Sciatic nerve (tissue), 2 donors: ENCODE measurements at regions not wholly inside any gene's neighbourhood (a gene's known extent, or its start where the extent isn't known, plus 50 kb on each side); places are given as distances from the start of the nearest gene placed in this dataset.

Source experiments
- ATAC-seq: fragments of 200-7000 bp; cut with Tn5 transposase; one replicate; pipeline ENCODE4 v1.9.1; 2020; ENCODE audit warnings: mild to moderate bottlenecking, moderate library complexity
- DNase-seq: peaks from one replicate; pipeline ENCODE4 v3.0.0-alpha.2; 2020; ENCODE audit warnings: low spot score
- intact Hi-C: fragments of 100-400 bp; cut with DNase I; formaldehyde crosslinking; loops from one replicate; pipeline ENCODE4 v1.14.2; 2022
- donor health status: DM: no; HTN: no; CAD: no.
- donor health status: DM: no; HTN: no; CAD: no.

- no peak for DNase-seq
- intact Hi-C loops, result no loop called here
- no peak for ATAC-seq
These were observed 50.3 kb downstream of the NAV1 start for GRCh38 chr1:201589186-201589585.

- ATAC-seq, result no peak
- DNase-seq, result peak; percentile 43
- intact Hi-C loops, result no loop called here
These were observed 51.5 kb downstream of the NAV1 start for GRCh38 chr1:201590474-201590873.

- intact Hi-C loops, result no loop called here
- peak; percentile 28 for DNase-seq
These were observed 52.4 kb downstream of the NAV1 start for GRCh38 chr1:201591348-201591747.

GRCh38 chr1:201591981-201592380 lies 53.1 kb downstream of the NAV1 start:
- intact Hi-C loops, result no loop called here
- no peak for ATAC-seq

More at GRCh38 chr1:201591348-201591747, 52.4 kb downstream of the NAV1 start:
- ATAC-seq, result no peak

GRCh38 chr1:201593200-201593921 lies 54.4 kb downstream of the NAV1 start:
- no peak for DNase-seq
- intact Hi-C loops, result no loop called here
- ATAC-seq, result peak; percentile 94

More at GRCh38 chr1:201591981-201592380, 53.1 kb downstream of the NAV1 start:
- no peak for DNase-seq

- intact Hi-C loops, result no loop called here
- DNase-seq (no peak), ATAC-seq (no peak)
These were observed 55.8 kb downstream of the NAV1 start for GRCh38 chr1:201594575-201595245.

GRCh38 chr1:201595381-201595780 lies 56.5 kb downstream of the NAV1 start:
- ATAC-seq, result no peak
- intact Hi-C loops, result no loop called here
- DNase-seq, result no peak

- DNase-seq (no peak), ATAC-seq (no peak)
- intact Hi-C loops, result no loop called here
These were observed 57.4 kb downstream of the NAV1 start for GRCh38 chr1:201596101-201596868.

- DNase-seq, result no peak
- no peak for ATAC-seq
- intact Hi-C loops, result no loop called here
These were observed 58.8 kb downstream of the NAV1 start for GRCh38 chr1:201597551-201598230.

- no peak for ATAC-seq
- no peak for DNase-seq
- intact Hi-C loops, result no loop called here
These were observed 59.5 kb downstream of the NAV1 start for GRCh38 chr1:201598396-201598795.

GRCh38 chr1:201598973-201599372 lies 60.0 kb downstream of the NAV1 start:
- DNase-seq (no peak), ATAC-seq (no peak)
- intact Hi-C loops, result no loop called here

- DNase-seq, result no peak
- intact Hi-C loops, result no loop called here
- ATAC-seq, result peak; percentile 67
These were observed 60.6 kb downstream of the NAV1 start for GRCh38 chr1:201599548-201599947.

GRCh38 chr1:201602413-201603265 lies 63.7 kb downstream of the NAV1 start:
- DNase-seq (no peak), ATAC-seq (no peak)
- intact Hi-C loops, result no loop called here

GRCh38 chr1:201603613-201604232 lies 64.8 kb downstream of the NAV1 start:
- ATAC-seq (no peak), DNase-seq (no peak)
- intact Hi-C loops, result no loop called here

- DNase-seq (no peak), ATAC-seq (peak; percentile 46)
- intact Hi-C loops, result no loop called here
These were observed 66.6 kb downstream of the NAV1 start for GRCh38 chr1:201605385-201606010.

GRCh38 chr1:201606096-201606495 lies 67.2 kb downstream of the NAV1 start:
- intact Hi-C loops, result no loop called here
- ATAC-seq, result no peak
- DNase-seq, result no peak

GRCh38 chr1:201606623-201607022 lies 67.7 kb downstream of the NAV1 start:
- ATAC-seq (no peak), DNase-seq (no peak)
- intact Hi-C loops, result no loop called here
